Islet precursor cell (in vitro differentiated cells): ENCODE measurements at regions not wholly inside any gene's neighbourhood (a gene's known extent, or its start where the extent isn't known, plus 50 kb on each side); places are given as distances from the start of the nearest gene placed in this dataset.

Experiments used
- DNase-seq: peaks from one replicate; pipeline ENCODE4 v3.0.0-alpha.2; 2018

- no peak for DNase-seq
These were observed 425.7 kb upstream of the FAT1 start for GRCh38 chr4:187149229-187149945.

- DNase-seq = no peak
These were observed 433.8 kb upstream of the FAT1 start for GRCh38 chr4:187157380-187157958.

GRCh38 chr4:187158003-187158402, 434.3 kb upstream of the FAT1 start:
- no peak for DNase-seq

- DNase-seq = no peak
These were observed 436.8 kb upstream of the FAT1 start for GRCh38 chr4:187160486-187160885.

GRCh38 chr4:187166886-187167512, 443.3 kb upstream of the FAT1 start:
- DNase-seq = no peak

- DNase-seq = no peak
These were observed 448.2 kb upstream of the FAT1 start for GRCh38 chr4:187171706-187172339.

- DNase-seq = peak; percentile 76
These were observed 448.7 kb upstream of the FAT1 start for GRCh38 chr4:187172340-187172761.

- no peak for DNase-seq
These were observed 451.1 kb upstream of the FAT1 start for GRCh38 chr4:187174749-187175148.

- DNase-seq = no peak
These were observed 451.5 kb upstream of the FAT1 start for GRCh38 chr4:187175197-187175596.

GRCh38 chr4:187176261-187176910, 452.7 kb upstream of the FAT1 start:
- no peak for DNase-seq

GRCh38 chr4:187178084-187178483, 454.4 kb upstream of the FAT1 start:
- DNase-seq = no peak

- no peak for DNase-seq
These were observed 454.9 kb upstream of the FAT1 start for GRCh38 chr4:187178587-187178986.

- DNase-seq = no peak
These were observed 455.7 kb upstream of the FAT1 start for GRCh38 chr4:187179086-187180058.

GRCh38 chr4:187181054-187181453, 457.4 kb upstream of the FAT1 start:
- no peak for DNase-seq

- no peak for DNase-seq
These were observed 459.7 kb upstream of the FAT1 start for GRCh38 chr4:187183346-187183745.

- DNase-seq = no peak
These were observed 460.2 kb upstream of the FAT1 start for GRCh38 chr4:187183826-187184225.

- no peak for DNase-seq
These were observed 460.9 kb upstream of the FAT1 start for GRCh38 chr4:187184508-187184907.

GRCh38 chr4:187188118-187188517, 464.5 kb upstream of the FAT1 start:
- no peak for DNase-seq

GRCh38 chr4:187188741-187189140, 465.1 kb upstream of the FAT1 start:
- DNase-seq = no peak

GRCh38 chr4:187190390-187190789, 466.7 kb upstream of the FAT1 start:
- no peak for DNase-seq

- no peak for DNase-seq
These were observed 468.0 kb upstream of the FAT1 start for GRCh38 chr4:187191676-187192075.

GRCh38 chr4:187192266-187192665, 468.6 kb upstream of the FAT1 start:
- DNase-seq = no peak
